SK-N-SH (cell line): ENCODE measurements at regions not wholly inside any gene's neighbourhood (a gene's known extent, or its start where the extent isn't known, plus 50 kb on each side); places are given as distances from the start of the nearest gene placed in this dataset.

Experiments used
- CTCF ChIP-seq: fragments of 200-600 bp; sonication (generic); IDR thresholded peaks from 2 replicates; pipeline ENCODE4 v1.6.1; 2017; ENCODE audit warnings: antibody characterized with exemption, mild to moderate bottlenecking, moderate library complexity
- GABPA ChIP-seq: IDR thresholded peaks from 2 replicates; pipeline ENCODE4 v1.4.0; 2012; ENCODE audit warnings: low read depth, mild to moderate bottlenecking
- NFIC ChIP-seq: IDR thresholded peaks from 2 replicates; pipeline ENCODE4 v1.4.0; 2012; ENCODE audit warnings: borderline replicate concordance
- RFX5 ChIP-seq: IDR thresholded peaks from 2 replicates; pipeline ENCODE4 v1.6.1; 2012; ENCODE audit warnings: mild to moderate bottlenecking, improper control_type of control experiment, low read length

GRCh38 chr5:173792781-173793547 lies 95.2 kb upstream of the CPEB4 start:
- TF ChIP-seq RFX5, result no peak
- TF ChIP-seq CTCF, result no peak
- TF ChIP-seq NFIC, result no peak
- no peak for TF ChIP-seq GABPA
